Mesendoderm (in vitro differentiated cells): ENCODE measurements at regions not wholly inside any gene's neighbourhood (a gene's known extent, or its start where the extent isn't known, plus 50 kb on each side); places are given as distances from the start of the nearest gene placed in this dataset.

ENCODE experiments used
- DNase-seq: peaks from one replicate; pipeline ENCODE4 v3.0.0; 2013
- H2AK5ac ChIP-seq: 2 replicates; pipeline ENCODE4 v1.6.1; 2013; ENCODE audit warnings: low read length, inconsistent platforms
- H2BK120ac ChIP-seq: 2 replicates; pipeline ENCODE4 v1.6.1; 2013; ENCODE audit warnings: low read depth, mild to moderate bottlenecking, low read length, moderate library complexity, mixed read lengths
- H2BK15ac ChIP-seq: replicated peaks from 2 replicates; pipeline ENCODE4 v1.6.1; 2013; ENCODE audit warnings: low read depth, mild to moderate bottlenecking, moderate library complexity
- H2BK5ac ChIP-seq: 2 replicates; pipeline ENCODE4 v1.6.1; 2013; ENCODE audit warnings: low read length, inconsistent platforms
- H3K18ac ChIP-seq: 2 replicates; pipeline ENCODE4 v1.6.1; 2013; ENCODE audit warnings: mild to moderate bottlenecking, low read length, mixed read lengths
- H3K23ac ChIP-seq: one replicate; pipeline ENCODE4 v1.6.1; 2013; ENCODE audit warnings: low read length
- H3K27ac ChIP-seq: 2 replicates; pipeline ENCODE4 v1.5.1; 2013; ENCODE audit warnings: low read depth, mild to moderate bottlenecking, inconsistent platforms, low read length, moderate library complexity
- H3K27me3 ChIP-seq: 2 replicates; pipeline ENCODE4 v1.6.1; 2013; ENCODE audit warnings: low read length, control low read depth, mild to moderate bottlenecking, inconsistent platforms; ENCODE audit not compliant: insufficient read depth, poor library complexity
- H3K36me3 ChIP-seq: 2 replicates; pipeline ENCODE4 v1.6.1; 2013; ENCODE audit warnings: low read length, inconsistent platforms; ENCODE audit not compliant: control insufficient read depth, insufficient read depth
- H3K4ac ChIP-seq: one replicate; pipeline ENCODE4 v1.6.1; 2013; ENCODE audit warnings: low read depth, mild to moderate bottlenecking, low read length, moderate library complexity
- H3K4me1 ChIP-seq: 2 replicates; pipeline ENCODE4 v1.6.1; 2013; ENCODE audit warnings: low read depth, low read length, inconsistent platforms; ENCODE audit not compliant: control insufficient read depth
- H3K4me2 ChIP-seq: 2 replicates; pipeline ENCODE4 v1.6.1; 2013; ENCODE audit warnings: low read length
- H3K4me3 ChIP-seq: 2 replicates; pipeline ENCODE4 v1.5.1; 2013; ENCODE audit warnings: mild to moderate bottlenecking, low read length
- H3K56ac ChIP-seq: one replicate; pipeline ENCODE4 v1.6.1; 2013; ENCODE audit warnings: low read length
- H3K79me1 ChIP-seq: 2 replicates; pipeline ENCODE4 v1.6.1; 2013; ENCODE audit warnings: low read length, inconsistent platforms
- H3K79me2 ChIP-seq: 2 replicates; pipeline ENCODE4 v1.6.1; 2013; ENCODE audit warnings: mild to moderate bottlenecking, low read length; ENCODE audit not compliant: control insufficient read depth, insufficient read depth
- H3K9ac ChIP-seq: 2 replicates; pipeline ENCODE4 v1.6.1; 2013; ENCODE audit warnings: low read length, inconsistent platforms
- H4K5ac ChIP-seq: one replicate; pipeline ENCODE4 v1.6.1; 2013; ENCODE audit warnings: low read length
- H4K8ac ChIP-seq: one replicate; pipeline ENCODE4 v1.6.1; 2013; ENCODE audit warnings: low read depth, mild to moderate bottlenecking, control low read depth, low read length, moderate library complexity
- WGBS: extraction: QIAGEN DNeasy Blood & Tissue Kit; methylation state at CpG from one replicate; pipeline ENCODE4 v1.1.7; 2013; ENCODE audit warnings: low lambda C conversion rate, missing lambda C conversion rate; ENCODE audit not compliant: insufficient coverage; ENCODE audit errors: extremely low coverage; 5-methylcytosine and 5-hydroxymethylcytosine counted together

DNA sequence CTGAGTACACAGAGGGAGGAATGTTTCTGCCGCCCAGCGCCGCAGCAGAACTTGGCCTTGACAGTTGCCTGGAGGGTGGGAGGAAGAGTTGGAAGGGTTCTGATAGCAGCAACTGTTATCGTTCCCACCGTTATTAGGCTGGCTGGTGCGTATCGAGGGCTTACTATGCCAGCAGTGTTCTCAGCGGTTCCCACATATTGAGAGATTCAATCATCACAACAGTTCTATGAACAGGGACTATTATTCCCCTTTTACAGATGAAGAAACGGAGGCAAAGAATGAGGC lies 380.1 kb upstream of the SULF2 start:
- no peaks in the 10 kb centered on the region for H3K79me2 ChIP-seq
- DNase-seq, result no peak
- H3K56ac ChIP-seq, result no peak overlapping the region
- no CpG with 5 or more reads among the region's 9 CpGs for WGBS
- no peak overlapping the region for H3K23ac ChIP-seq
- H3K79me1 ChIP-seq, result no peaks in the 10 kb centered on the region
- H3K18ac ChIP-seq, result no peak overlapping the region
- no peak overlapping the region for H3K4me3 ChIP-seq
- H4K8ac ChIP-seq, result no peak overlapping the region
- no peak overlapping the region for H2BK15ac ChIP-seq
- no peaks in the 10 kb centered on the region for H3K27me3 ChIP-seq
- H3K36me3 ChIP-seq, result no peaks in the 10 kb centered on the region
- no peaks in the 10 kb centered on the region for H3K4me1 ChIP-seq
- H3K27ac ChIP-seq, result no peak overlapping the region
- H2AK5ac ChIP-seq, result no peak overlapping the region
- H2BK5ac ChIP-seq, result no peak overlapping the region
- no peak overlapping the region for H3K4ac ChIP-seq
- H3K9ac ChIP-seq, result no peak overlapping the region
- H3K4me2 ChIP-seq, result no peak overlapping the region
- H4K5ac ChIP-seq, result no peak overlapping the region
- no peak overlapping the region for H2BK120ac ChIP-seq

DNA sequence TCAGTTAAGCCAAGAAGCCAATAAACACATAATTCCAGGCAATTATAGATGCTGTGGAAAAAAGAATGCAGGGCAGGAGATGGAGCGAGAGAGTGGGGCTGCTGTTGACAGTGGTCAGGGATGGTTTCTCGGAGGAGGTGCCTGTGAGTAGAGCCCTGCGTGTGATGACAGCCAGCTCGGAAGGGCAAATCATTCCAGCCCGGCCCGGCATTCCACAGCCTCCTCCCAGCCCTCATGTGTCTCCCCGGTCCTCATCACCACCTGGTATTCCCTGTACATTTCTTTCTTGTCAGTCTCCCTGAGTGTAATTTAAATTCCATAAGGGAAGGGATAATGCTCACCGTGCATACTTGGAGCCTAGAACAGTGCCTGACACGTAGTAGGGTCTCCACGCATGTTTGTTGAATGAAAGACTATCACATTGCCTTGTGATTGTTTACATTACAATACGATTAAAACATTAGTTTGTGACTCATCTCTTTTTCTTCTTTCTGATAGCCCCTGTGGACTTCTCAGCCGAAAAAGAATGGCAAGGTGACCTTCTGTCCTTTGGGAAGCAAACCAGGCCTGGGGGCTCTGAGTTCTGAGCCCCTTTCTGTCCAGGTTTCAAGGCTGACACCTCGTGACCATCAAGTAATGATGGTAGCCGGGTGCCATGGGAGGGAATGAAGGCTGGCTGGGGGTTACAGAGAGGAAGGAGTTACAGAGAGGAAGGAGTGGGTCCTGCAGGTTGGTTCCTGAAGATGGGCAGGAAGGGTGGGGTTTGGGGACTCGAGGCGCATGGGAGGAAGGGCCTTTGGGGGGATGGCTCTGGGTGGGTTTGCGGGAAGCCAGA lies 379.5 kb upstream of the SULF2 start:
- no peak overlapping the region for H4K8ac ChIP-seq
- no peak overlapping the region for H3K18ac ChIP-seq
- H3K4me3 ChIP-seq, result no peak overlapping the region
- no peak overlapping the region for H3K23ac ChIP-seq
- H2BK120ac ChIP-seq, result no peak overlapping the region
- H3K27me3 ChIP-seq, result no peaks in the 10 kb centered on the region
- no peak overlapping the region for H2AK5ac ChIP-seq
- no peak overlapping the region for H4K5ac ChIP-seq
- no peaks in the 10 kb centered on the region for H3K79me1 ChIP-seq
- no peak overlapping the region for H3K4me2 ChIP-seq
- no peak overlapping the region for H2BK5ac ChIP-seq
- no CpG with 5 or more reads among the region's 17 CpGs for WGBS
- H3K27ac ChIP-seq, result no peak overlapping the region
- H3K4ac ChIP-seq, result no peak overlapping the region
- no peak for DNase-seq
- no peak overlapping the region for H3K9ac ChIP-seq
- H2BK15ac ChIP-seq, result no peak overlapping the region
- no peaks in the 10 kb centered on the region for H3K79me2 ChIP-seq
- no peaks in the 10 kb centered on the region for H3K4me1 ChIP-seq
- no peak overlapping the region for H3K56ac ChIP-seq
- H3K36me3 ChIP-seq, result no peaks in the 10 kb centered on the region

DNA sequence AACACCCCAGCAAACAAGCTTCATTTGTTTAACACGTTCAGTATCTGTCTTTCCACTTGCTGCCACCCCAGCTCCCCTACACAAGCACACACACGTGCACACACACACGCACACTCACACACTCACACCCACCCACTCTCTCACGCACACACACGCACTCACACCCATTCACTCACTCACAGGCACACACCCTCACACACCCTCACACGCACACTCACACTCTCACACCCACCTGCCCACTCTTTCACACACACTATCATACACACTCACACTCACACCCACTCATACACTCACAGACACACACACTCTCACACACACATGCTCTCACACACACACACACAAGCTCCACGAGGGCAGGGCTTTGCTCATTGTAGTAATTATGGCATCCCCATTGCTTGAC lies 378.8 kb upstream of the SULF2 start:
- 100% methylated on average over 3 of the region's 7 CpGs for WGBS
- Histone ChIP-seq H3K4me1 (no peaks in the 10 kb centered on the region), H3K79me2 (no peaks in the 10 kb centered on the region), H3K4me2 (no peak overlapping the region), H2BK120ac (no peak overlapping the region), H3K18ac (no peak overlapping the region), H3K4me3 (no peak overlapping the region), H2BK5ac (no peak overlapping the region), H2AK5ac (no peak overlapping the region), H4K8ac (no peak overlapping the region), H3K27ac (no peak overlapping the region), H3K27me3 (no peaks in the 10 kb centered on the region), H3K36me3 (no peaks in the 10 kb centered on the region), H3K56ac (no peak overlapping the region), H3K79me1 (no peaks in the 10 kb centered on the region), H2BK15ac (no peak overlapping the region), H3K23ac (no peak overlapping the region), H4K5ac (no peak overlapping the region), H3K4ac (no peak overlapping the region), H3K9ac (no peak overlapping the region)
- no peak for DNase-seq

DNA sequence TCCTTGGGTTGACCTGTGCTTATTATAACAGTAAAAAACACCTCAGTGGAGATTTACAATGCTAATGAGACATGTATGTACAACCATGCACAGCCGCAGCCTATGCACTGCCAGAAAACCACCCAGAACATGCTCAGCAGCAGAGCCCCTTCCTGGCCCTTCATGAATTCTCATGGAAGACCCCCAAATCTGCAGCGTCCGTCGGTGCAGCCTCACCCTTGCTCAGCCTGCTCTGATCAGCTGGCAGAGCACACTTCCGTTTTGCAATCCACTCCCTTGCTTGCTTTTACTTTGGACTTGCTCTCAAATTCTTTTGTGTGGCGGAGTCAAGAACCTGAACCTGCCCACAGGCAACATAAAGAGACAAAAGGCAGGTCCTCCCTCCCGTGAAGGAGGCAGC lies 378.2 kb upstream of the SULF2 start:
- no peaks in the 10 kb centered on the region for H3K27me3 ChIP-seq
- no peak overlapping the region for H2BK120ac ChIP-seq

DNA sequence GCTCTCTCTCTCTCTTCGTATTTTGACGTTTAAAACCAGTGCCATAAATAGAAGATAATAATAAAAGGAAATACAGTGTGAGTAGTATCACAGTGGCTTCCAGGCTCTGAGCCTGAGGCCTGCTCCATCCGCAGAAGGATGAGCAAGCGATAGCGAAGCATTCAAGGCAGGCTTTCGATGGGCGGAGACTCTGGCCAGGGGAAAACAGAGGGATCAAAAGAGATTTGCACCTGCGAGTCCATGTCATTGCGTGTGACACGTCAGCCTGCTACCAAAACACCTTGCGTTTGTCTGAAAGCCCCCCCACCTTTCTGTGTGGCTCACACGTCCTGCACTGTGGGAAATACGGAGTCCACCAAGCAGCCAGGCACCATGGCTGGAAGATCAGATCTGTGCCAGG lies 377.3 kb upstream of the SULF2 start:
- Histone ChIP-seq H3K9ac (no peak overlapping the region), H4K5ac (no peak overlapping the region), H2AK5ac (no peak overlapping the region), H3K79me1 (no peaks in the 10 kb centered on the region), H3K79me2 (no peaks in the 10 kb centered on the region), H2BK5ac (no peak overlapping the region), H3K4me2 (no peak overlapping the region), H2BK120ac (no peak overlapping the region), H3K27ac (no peak overlapping the region), H3K4me3 (no peak overlapping the region), H4K8ac (no peak overlapping the region), H3K56ac (no peak overlapping the region), H2BK15ac (no peak overlapping the region), H3K18ac (no peak overlapping the region), H3K23ac (no peak overlapping the region), H3K36me3 (no peaks in the 10 kb centered on the region), H3K4me1 (no peaks in the 10 kb centered on the region), H3K27me3 (no peaks in the 10 kb centered on the region), H3K4ac (no peak overlapping the region)
- WGBS, result no CpG with 5 or more reads among the region's 13 CpGs
- DNase-seq, result no peak

More for the DNA sequence above, 378.2 kb upstream of the SULF2 start:
- Histone ChIP-seq H3K56ac (no peak overlapping the region), H3K4me3 (no peak overlapping the region), H3K23ac (no peak overlapping the region), H4K5ac (no peak overlapping the region), H3K9ac (no peak overlapping the region), H2AK5ac (no peak overlapping the region), H3K4me2 (no peak overlapping the region), H3K18ac (no peak overlapping the region), H3K36me3 (no peaks in the 10 kb centered on the region), H2BK5ac (no peak overlapping the region), H3K79me2 (no peaks in the 10 kb centered on the region), H3K4ac (no peak overlapping the region), H3K4me1 (no peaks in the 10 kb centered on the region), H3K79me1 (no peaks in the 10 kb centered on the region), H4K8ac (no peak overlapping the region), H3K27ac (no peak overlapping the region), H2BK15ac (no peak overlapping the region)
- DNase-seq, result no peak
- WGBS, result no CpG with 5 or more reads among the region's 7 CpGs
